ENCODE measurements at regions not wholly inside any gene's neighbourhood (a gene's known extent, or its start where the extent isn't known, plus 50 kb on each side); places are given as distances from the start of the nearest gene placed in this dataset.
"Not testable (repeated sequence)": the region's sequence is repeated elsewhere in the genome, so short reads cannot be mapped to it uniquely, and the experiment has no call there.

DNA sequence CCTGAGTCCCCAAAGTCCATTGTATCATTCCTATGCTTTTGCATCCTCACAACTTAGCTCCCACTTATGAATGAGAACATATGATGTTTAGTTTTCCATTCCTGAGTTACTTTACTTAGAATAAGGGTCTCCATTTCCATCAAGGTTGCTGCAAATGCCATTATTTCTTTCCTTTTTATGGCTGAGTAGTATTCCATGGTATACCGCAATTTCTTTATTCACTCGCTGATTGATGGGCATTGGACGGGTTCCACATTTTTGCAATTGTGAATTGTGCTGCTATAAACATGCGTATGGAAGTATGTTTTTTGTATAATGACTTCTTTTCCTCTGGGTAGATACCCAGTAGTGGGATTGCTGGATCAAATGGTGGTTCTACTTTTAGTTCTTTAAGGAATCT, 69.7 kb downstream of the RPL22L1 start:
- H3K9me3 ChIP-seq (ENCODE audit: control insufficient read depth, insufficient read depth, low read depth, low read length); H3K4me1 ChIP-seq (ENCODE audit: control insufficient read depth, insufficient read depth, low read length); H3K27me3 ChIP-seq (ENCODE audit: control insufficient read depth, insufficient read depth, low read length); BruUV-seq (replicated peaks); DNase-seq (ENCODE audit: low read depth, low spot score); intact Hi-C loops (cut with micrococcal nuclease; ENCODE audit: unreplicated experiment); H3K4me3 ChIP-seq (ENCODE audit: low read depth in 2 of 2, low read length in 2 of 2); H3K36me3 ChIP-seq (ENCODE audit: control insufficient read depth, insufficient read depth, low read length); ATAC-seq; in situ Hi-C loops (cut with HindIII; ENCODE audit: low pct_unique_long_range_greater_than_20kb, low sequenced_read_pairs); H3K27ac ChIP-seq (ENCODE audit: low read length); CTCF ChIA-PET; POLR2A ChIA-PET: not testable (repeated sequence)

DNA sequence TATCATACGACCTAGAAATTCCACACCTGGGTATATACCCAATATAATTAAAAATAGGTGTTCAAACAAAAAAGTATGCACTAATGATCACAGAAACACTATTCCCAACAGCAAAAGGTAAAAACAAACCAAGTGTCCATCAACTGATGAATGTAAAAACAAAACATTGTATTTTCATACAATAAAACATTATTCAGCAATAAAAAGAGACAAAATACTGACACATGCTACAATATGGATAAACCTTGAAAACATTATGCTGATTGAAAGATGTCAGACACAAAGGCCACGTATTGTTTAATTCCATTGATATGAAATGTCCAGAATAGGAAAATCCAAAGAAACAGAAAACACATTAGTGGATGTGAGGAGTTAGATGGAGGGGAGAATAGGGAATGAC, 71.0 kb downstream of the RPL22L1 start:
- H3K9me3 ChIP-seq (ENCODE audit: control insufficient read depth, insufficient read depth, low read depth, low read length): no peaks in the 10 kb centered on the region
- H3K4me3 ChIP-seq (ENCODE audit: low read depth in 2 of 2, low read length in 2 of 2): no peak overlapping the region
- no TSS peak for BruUV-seq (replicated peaks)
- POLR2A ChIA-PET: no interaction called here
- no peak for DNase-seq (ENCODE audit: low read depth, low spot score)
- no peak for ATAC-seq
- in situ Hi-C loops (cut with HindIII; ENCODE audit: low pct_unique_long_range_greater_than_20kb, low sequenced_read_pairs) (no loop called here), intact Hi-C loops (cut with micrococcal nuclease; ENCODE audit: unreplicated experiment) (no loop called here)
- no peak overlapping the region for H3K27ac ChIP-seq (ENCODE audit: low read length)
- no peaks in the 10 kb centered on the region for H3K27me3 ChIP-seq (ENCODE audit: control insufficient read depth, insufficient read depth, low read length)
- CTCF ChIA-PET: no interaction called here
- TF ChIP-seq, protein P1, sequence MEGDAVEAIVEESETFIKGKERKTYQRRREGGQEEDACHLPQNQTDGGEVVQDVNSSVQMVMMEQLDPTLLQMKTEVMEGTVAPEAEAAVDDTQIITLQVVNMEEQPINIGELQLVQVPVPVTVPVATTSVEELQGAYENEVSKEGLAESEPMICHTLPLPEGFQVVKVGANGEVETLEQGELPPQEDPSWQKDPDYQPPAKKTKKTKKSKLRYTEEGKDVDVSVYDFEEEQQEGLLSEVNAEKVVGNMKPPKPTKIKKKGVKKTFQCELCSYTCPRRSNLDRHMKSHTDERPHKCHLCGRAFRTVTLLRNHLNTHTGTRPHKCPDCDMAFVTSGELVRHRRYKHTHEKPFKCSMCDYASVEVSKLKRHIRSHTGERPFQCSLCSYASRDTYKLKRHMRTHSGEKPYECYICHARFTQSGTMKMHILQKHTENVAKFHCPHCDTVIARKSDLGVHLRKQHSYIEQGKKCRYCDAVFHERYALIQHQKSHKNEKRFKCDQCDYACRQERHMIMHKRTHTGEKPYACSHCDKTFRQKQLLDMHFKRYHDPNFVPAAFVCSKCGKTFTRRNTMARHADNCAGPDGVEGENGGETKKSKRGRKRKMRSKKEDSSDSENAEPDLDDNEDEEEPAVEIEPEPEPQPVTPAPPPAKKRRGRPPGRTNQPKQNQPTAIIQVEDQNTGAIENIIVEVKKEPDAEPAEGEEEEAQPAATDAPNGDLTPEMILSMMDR (IDR thresholded peaks at IDR 0.05): no peak
- no peak for TF ChIP-seq POLR2AphosphoS5 (IDR thresholded peaks at IDR 0.05; ENCODE audit: low read depth, low read length)
- TF ChIP-seq SIN3A (IDR thresholded peaks at IDR 0.05; ENCODE audit: borderline replicate concordance, insufficient read depth, low read depth, low read length): no peak
- no peaks in the 10 kb centered on the region for H3K36me3 ChIP-seq (ENCODE audit: control insufficient read depth, insufficient read depth, low read length)
- H3K4me1 ChIP-seq (ENCODE audit: control insufficient read depth, insufficient read depth, low read length): peaks cover 1% of the 10 kb centered on the region; the same call in 1 of the 2 replicates

DNA sequence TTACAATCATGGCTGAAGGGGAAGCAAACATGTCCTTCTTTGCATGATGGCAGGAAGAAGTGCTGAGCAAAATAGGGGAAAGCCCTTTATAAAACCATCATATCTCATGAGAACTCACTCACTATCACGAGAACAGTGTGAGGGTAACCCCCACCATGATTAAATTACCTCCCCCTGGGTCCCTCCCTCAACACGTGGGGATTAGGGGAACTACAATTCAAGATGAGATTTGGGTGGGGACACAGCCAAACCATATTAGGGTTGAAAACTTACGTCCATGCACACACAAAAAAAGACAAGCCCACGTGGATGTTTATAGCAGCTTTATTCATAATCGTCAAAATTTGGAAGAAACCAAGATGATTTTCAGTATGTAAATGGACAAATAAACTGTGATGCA, 72.3 kb downstream of the RPL22L1 start:
- ChIA-PET POLR2A (no interaction called here), CTCF (no interaction called here)
- intact Hi-C loops (cut with micrococcal nuclease; ENCODE audit: unreplicated experiment): no loop called here
- TF ChIP-seq SIN3A (IDR thresholded peaks at IDR 0.05; ENCODE audit: borderline replicate concordance, insufficient read depth, low read depth, low read length): no peak
- TF ChIP-seq, protein P1 (IDR thresholded peaks at IDR 0.05): no peak
- TF ChIP-seq POLR2AphosphoS5 (IDR thresholded peaks at IDR 0.05; ENCODE audit: low read depth, low read length): no peak
- TF ChIP-seq TCF7L2 (IDR thresholded peaks at IDR 0.05; ENCODE audit: low read depth, low read length): no peak
- TF ChIP-seq, protein P2, sequence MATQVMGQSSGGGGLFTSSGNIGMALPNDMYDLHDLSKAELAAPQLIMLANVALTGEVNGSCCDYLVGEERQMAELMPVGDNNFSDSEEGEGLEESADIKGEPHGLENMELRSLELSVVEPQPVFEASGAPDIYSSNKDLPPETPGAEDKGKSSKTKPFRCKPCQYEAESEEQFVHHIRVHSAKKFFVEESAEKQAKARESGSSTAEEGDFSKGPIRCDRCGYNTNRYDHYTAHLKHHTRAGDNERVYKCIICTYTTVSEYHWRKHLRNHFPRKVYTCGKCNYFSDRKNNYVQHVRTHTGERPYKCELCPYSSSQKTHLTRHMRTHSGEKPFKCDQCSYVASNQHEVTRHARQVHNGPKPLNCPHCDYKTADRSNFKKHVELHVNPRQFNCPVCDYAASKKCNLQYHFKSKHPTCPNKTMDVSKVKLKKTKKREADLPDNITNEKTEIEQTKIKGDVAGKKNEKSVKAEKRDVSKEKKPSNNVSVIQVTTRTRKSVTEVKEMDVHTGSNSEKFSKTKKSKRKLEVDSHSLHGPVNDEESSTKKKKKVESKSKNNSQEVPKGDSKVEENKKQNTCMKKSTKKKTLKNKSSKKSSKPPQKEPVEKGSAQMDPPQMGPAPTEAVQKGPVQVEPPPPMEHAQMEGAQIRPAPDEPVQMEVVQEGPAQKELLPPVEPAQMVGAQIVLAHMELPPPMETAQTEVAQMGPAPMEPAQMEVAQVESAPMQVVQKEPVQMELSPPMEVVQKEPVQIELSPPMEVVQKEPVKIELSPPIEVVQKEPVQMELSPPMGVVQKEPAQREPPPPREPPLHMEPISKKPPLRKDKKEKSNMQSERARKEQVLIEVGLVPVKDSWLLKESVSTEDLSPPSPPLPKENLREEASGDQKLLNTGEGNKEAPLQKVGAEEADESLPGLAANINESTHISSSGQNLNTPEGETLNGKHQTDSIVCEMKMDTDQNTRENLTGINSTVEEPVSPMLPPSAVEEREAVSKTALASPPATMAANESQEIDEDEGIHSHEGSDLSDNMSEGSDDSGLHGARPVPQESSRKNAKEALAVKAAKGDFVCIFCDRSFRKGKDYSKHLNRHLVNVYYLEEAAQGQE (IDR thresholded peaks at IDR 0.05; ENCODE audit: insufficient read depth in 1 of 2, low read depth in 2 of 2, low read length in 1 of 2): no peak
- in situ Hi-C loops (cut with HindIII; ENCODE audit: low pct_unique_long_range_greater_than_20kb, low sequenced_read_pairs): no loop called here
- no peaks in the 10 kb centered on the region for H3K4me1 ChIP-seq (ENCODE audit: control insufficient read depth, insufficient read depth, low read length)
- BruUV-seq (replicated peaks): no TSS peak
- no peak overlapping the region for H3K27ac ChIP-seq (ENCODE audit: low read length)
- no peaks in the 10 kb centered on the region for H3K27me3 ChIP-seq (ENCODE audit: control insufficient read depth, insufficient read depth, low read length)
- DNase-seq (ENCODE audit: low read depth, low spot score): no peak
- H3K4me3 ChIP-seq (ENCODE audit: low read depth in 2 of 2, low read length in 2 of 2): no peak overlapping the region
- ATAC-seq: no peak
- H3K9me3 ChIP-seq (ENCODE audit: control insufficient read depth, insufficient read depth, low read depth, low read length): no peaks in the 10 kb centered on the region
- H3K36me3 ChIP-seq (ENCODE audit: control insufficient read depth, insufficient read depth, low read length): no peaks in the 10 kb centered on the region

Data from Panc1 (cell line).